Endodermal cell (in vitro differentiated cells): ENCODE measurements at regions not wholly inside any gene's neighbourhood (a gene's known extent, or its start where the extent isn't known, plus 50 kb on each side); places are given as distances from the start of the nearest gene placed in this dataset.

ENCODE experiments used
- DNase-seq: peaks from one replicate; pipeline ENCODE4 v3.0.0-alpha.2; 2017
- H3K27ac ChIP-seq: 2 replicates; pipeline ENCODE4 v1.5.1; 2013; ENCODE audit warnings: mild to moderate bottlenecking, low read depth, low read length, moderate library complexity
- H3K27me3 ChIP-seq: 2 replicates; pipeline ENCODE4 v1.6.1; 2013; ENCODE audit warnings: mild to moderate bottlenecking, low read length, moderate library complexity; ENCODE audit not compliant: insufficient read depth, control insufficient read depth, poor library complexity, severe bottlenecking
- H3K36me3 ChIP-seq: 2 replicates; pipeline ENCODE4 v1.7.0; 2013; ENCODE audit warnings: mild to moderate bottlenecking, low read length, moderate library complexity; ENCODE audit not compliant: control insufficient read depth, insufficient read depth
- H3K4me1 ChIP-seq: one replicate; pipeline ENCODE4 v1.7.0; 2013; ENCODE audit warnings: low read length; ENCODE audit not compliant: control insufficient read depth, insufficient read depth
- H3K4me3 ChIP-seq: 2 replicates; pipeline ENCODE4 v1.5.1; 2013; ENCODE audit warnings: mild to moderate bottlenecking, low read length, moderate library complexity
- H3K9ac ChIP-seq: 2 replicates; pipeline ENCODE4 v1.6.1; 2013; ENCODE audit warnings: mild to moderate bottlenecking, low read length, moderate library complexity; ENCODE audit not compliant: poor library complexity, severe bottlenecking; ENCODE audit errors: extremely low read depth
- H3K9me3 ChIP-seq: 2 replicates; pipeline ENCODE4 v1.6.1; 2013; ENCODE audit warnings: mild to moderate bottlenecking, low read length, moderate library complexity; ENCODE audit not compliant: control insufficient read depth
- H3K27ac Mint-ChIP-seq: 2 replicates; pipeline ENCODE4 v1.8.0; 2020; ENCODE audit warnings: mixed read lengths
- H3K27me3 Mint-ChIP-seq: 2 replicates; pipeline ENCODE4 v1.8.0; 2021; ENCODE audit warnings: mild to moderate bottlenecking, mixed read lengths; ENCODE audit not compliant: insufficient read depth
- H3K36me3 Mint-ChIP-seq: 2 replicates; pipeline ENCODE4 v1.8.0; 2020; ENCODE audit warnings: low read depth, mixed read lengths
- H3K4me1 Mint-ChIP-seq: 2 replicates; pipeline ENCODE4 v1.8.0; 2020; ENCODE audit warnings: mixed read lengths
- H3K4me3 Mint-ChIP-seq: 2 replicates; pipeline ENCODE4 v1.8.0; 2020; ENCODE audit warnings: mild to moderate bottlenecking, moderate library complexity, mixed read lengths
- H3K9me3 Mint-ChIP-seq: 2 replicates; pipeline ENCODE4 v1.8.0; 2020; ENCODE audit warnings: mild to moderate bottlenecking, mixed read lengths
- CTCF ChIP-seq: fragments of 200-600 bp; sonication (generic); conservative IDR thresholded peaks from 2 replicates; pipeline ENCODE4 v1.5.0; 2021; ENCODE audit warnings: antibody characterized with exemption, mild to moderate bottlenecking
- WGBS, 2 experiments: methylation state at CpG; one replicate each; pipeline versions ENCODE4 v1.1.5 to v1.1.7; 2013; ENCODE audit warnings: missing lambda C conversion rate in 2 of 2, mixed read lengths in 1 of 2; ENCODE audit not compliant: insufficient coverage in 1 of 2, insufficient read length in 1 of 2; 5-methylcytosine and 5-hydroxymethylcytosine counted together

GRCh38 chr4:129371065-129371464 lies 275.1 kb downstream of the C4orf33 start:
- no peaks in the 10 kb centered on the region for H3K27me3 Mint-ChIP-seq
- H3K4me3 ChIP-seq: no peak overlapping the region
- no peak overlapping the region for H3K27ac ChIP-seq
- no peaks in the 10 kb centered on the region for H3K9me3 Mint-ChIP-seq
- no peaks in the 10 kb centered on the region for H3K27me3 ChIP-seq
- no peak overlapping the region for H3K4me3 Mint-ChIP-seq
- no peaks in the 10 kb centered on the region for H3K4me1 ChIP-seq
- H3K27ac Mint-ChIP-seq: no peak overlapping the region
- H3K9me3 ChIP-seq: peaks cover 7% of the 10 kb centered on the region
- DNase-seq: no peak
- WGBS, 2 experiments: 83 to 94% methylated on average over 1 to 4 of the region's 4 CpGs
- no peaks in the 10 kb centered on the region for H3K36me3 ChIP-seq
- no peak overlapping the region for H3K9ac ChIP-seq
- TF ChIP-seq CTCF: no peak
- no peaks in the 10 kb centered on the region for H3K36me3 Mint-ChIP-seq
- peaks cover 9% of the 10 kb centered on the region for H3K4me1 Mint-ChIP-seq

- H3K4me3 ChIP-seq: no peak overlapping the region
- H3K36me3 ChIP-seq: no peaks in the 10 kb centered on the region
- no peaks in the 10 kb centered on the region for H3K4me1 ChIP-seq
- Mint-ChIP-seq H3K4me1 (peaks cover 9% of the 10 kb centered on the region), H3K9me3 (no peaks in the 10 kb centered on the region), H3K27me3 (no peaks in the 10 kb centered on the region), H3K4me3 (no peak overlapping the region), H3K36me3 (no peaks in the 10 kb centered on the region), H3K27ac (no peak overlapping the region)
- H3K27ac ChIP-seq: no peak overlapping the region
- no peaks in the 10 kb centered on the region for H3K27me3 ChIP-seq
- H3K9ac ChIP-seq: no peak overlapping the region
- WGBS, 2 experiments: 97% methylated on average over 3 of the region's 3 CpGs
- TF ChIP-seq CTCF: no peak
- DNase-seq: no peak
- peaks cover 7% of the 10 kb centered on the region for H3K9me3 ChIP-seq
These were observed 276.0 kb downstream of the C4orf33 start for GRCh38 chr4:129371926-129372325.

- 83 to 90% methylated on average over 4 of the region's 4 CpGs for WGBS, 2 experiments
- Histone ChIP-seq H3K4me3 (no peak overlapping the region), H3K27me3 (no peaks in the 10 kb centered on the region), H3K36me3 (no peaks in the 10 kb centered on the region), H3K4me1 (no peaks in the 10 kb centered on the region), H3K9me3 (peaks cover 7% of the 10 kb centered on the region), H3K27ac (no peak overlapping the region), H3K9ac (no peak overlapping the region)
- no peak for TF ChIP-seq CTCF
- no peak overlapping the region for H3K4me3 Mint-ChIP-seq
- H3K4me1 Mint-ChIP-seq: peaks cover 14% of the 10 kb centered on the region
- H3K9me3 Mint-ChIP-seq: no peaks in the 10 kb centered on the region
- no peaks in the 10 kb centered on the region for H3K36me3 Mint-ChIP-seq
- DNase-seq: no peak
- no peaks in the 10 kb centered on the region for H3K27me3 Mint-ChIP-seq
- H3K27ac Mint-ChIP-seq: no peak overlapping the region
These were observed 281.3 kb downstream of the C4orf33 start for GRCh38 chr4:129377131-129377845.
